Hepatic stellate cell (primary cell): ENCODE measurements at regions not wholly inside any gene's neighbourhood (a gene's known extent, or its start where the extent isn't known, plus 50 kb on each side); places are given as distances from the start of the nearest gene placed in this dataset.
"Not testable (repeated sequence)": the region's sequence is repeated elsewhere in the genome, so short reads cannot be mapped to it uniquely, and the experiment has no call there.

Source experiments
- DNase-seq: peaks from one replicate; pipeline ENCODE4 v3.0.0; 2011; ENCODE audit warnings: low spot score

DNA sequence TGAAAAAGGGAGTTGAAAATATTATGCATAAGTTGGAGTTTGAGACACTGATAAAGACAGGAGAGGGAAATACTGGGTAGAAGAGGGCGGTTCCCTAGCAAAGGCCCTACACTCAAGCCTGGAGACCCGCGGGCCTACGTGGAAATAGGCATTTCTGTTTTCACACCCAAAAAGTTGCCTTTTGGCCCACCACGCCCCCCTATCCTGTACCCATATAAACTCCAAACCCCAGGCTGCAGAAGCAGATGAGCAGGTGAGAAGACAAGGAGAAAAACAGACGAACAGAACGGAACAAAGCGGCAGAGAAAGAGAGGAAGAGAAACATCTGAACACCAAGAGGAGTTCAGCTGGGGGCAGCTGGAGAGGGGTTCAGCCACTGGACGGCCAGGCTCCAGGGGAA, 177.9 kb downstream of the GALC start:
- DNase-seq, result no peak

- DNase-seq, result no peak
Observed at GRCh38 chr14:87813686-87814085, 179.3 kb downstream of the GALC start.

GRCh38 chr14:87813211-87813610, 179.8 kb downstream of the GALC start:
- DNase-seq, result no peak

- DNase-seq, result no peak
Observed at GRCh38 chr14:87811246-87811645, 181.7 kb downstream of the GALC start.

GRCh38 chr14:87810711-87811110, 182.3 kb downstream of the GALC start:
- DNase-seq, result no peak

GRCh38 chr14:87809261-87809660, 183.7 kb downstream of the GALC start:
- DNase-seq, result no peak

DNA sequence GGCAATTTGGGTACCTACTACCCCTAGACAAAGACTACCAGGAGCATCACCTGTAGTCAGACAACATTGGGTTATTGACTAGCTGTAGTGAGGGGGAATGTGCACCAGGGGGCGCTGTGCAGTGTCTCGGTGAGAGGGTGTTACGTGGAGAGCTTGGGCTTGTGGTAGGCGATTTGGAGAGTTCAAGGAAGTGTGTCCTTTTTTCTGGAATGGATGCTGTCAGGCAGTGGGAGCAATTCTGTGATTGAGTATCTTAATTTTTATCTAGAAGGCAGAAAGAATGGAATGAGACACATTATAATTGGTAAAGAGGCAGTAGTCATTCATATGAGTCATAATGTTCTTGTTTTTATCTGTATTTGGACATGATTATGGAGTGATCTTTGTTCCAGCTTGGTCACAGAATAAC, 187.7 kb downstream of the GALC start:
- no peak for DNase-seq

DNA sequence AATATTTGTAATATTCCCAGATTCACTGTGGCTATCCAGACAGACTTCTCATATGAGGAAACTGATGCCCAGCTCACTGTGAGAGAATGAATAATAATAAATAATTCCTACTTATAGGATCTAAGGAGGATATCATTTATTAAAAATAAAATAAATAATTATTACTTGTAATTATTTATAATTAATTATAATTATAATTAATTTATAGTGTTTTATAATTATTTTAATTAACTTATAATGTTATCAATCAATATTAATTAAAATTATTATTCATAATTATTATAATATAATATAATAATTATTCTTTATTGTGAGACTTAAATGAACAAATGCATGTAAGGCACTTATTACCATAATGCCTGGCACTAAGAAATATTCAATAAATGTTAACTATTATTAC, 192.8 kb downstream of the GALC start:
- no peak for DNase-seq

- DNase-seq, result no peak
Observed at GRCh38 chr14:87799400-87799799, 193.6 kb downstream of the GALC start.

DNA sequence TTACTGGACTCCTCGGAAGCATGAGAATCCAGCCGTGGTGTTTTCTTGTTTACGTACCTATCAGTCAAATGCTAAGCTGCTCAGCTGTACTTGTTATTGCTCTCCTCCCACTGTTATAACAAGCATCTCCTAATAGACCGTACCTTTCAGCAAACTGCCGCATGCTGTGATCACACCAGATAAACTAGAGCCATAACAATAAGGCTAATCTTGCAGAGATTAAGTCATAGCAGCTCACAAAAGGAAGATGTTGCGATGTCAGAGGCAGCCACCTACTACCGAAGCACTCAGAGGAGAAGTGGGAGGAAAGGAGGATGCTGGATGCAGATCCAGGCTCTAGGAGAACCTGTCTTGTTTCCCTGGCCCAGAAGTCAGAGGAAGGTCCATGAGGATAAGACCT, 196.0 kb downstream of the GALC start:
- DNase-seq, result no peak

- DNase-seq, result no peak
Observed at GRCh38 chr14:87794561-87794960, 198.4 kb downstream of the GALC start.

DNA sequence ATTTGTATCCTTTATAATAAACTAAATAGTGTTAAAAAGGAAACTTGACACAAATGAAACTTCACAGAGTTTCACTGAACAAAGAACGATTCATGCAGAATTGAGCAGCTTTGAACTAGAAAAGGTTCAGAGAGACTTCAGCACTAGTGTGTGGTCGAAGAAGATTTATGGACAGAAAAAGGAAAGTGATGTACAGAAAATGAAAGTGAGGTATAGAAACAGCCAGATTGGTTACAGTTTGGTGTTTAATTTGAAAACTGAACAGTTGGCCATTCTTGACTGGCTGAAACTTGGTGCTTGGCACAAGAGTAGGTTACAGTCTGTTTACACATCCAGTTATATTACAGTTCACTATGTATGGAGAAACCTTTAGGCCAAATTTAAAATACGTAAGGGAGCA, 207.1 kb downstream of the GALC start:
- no peak for DNase-seq

GRCh38 chr14:87784386-87784785, 208.6 kb downstream of the GALC start:
- DNase-seq, result no peak

GRCh38 chr14:87783071-87783470, 209.9 kb downstream of the GALC start:
- DNase-seq, result no peak

DNA sequence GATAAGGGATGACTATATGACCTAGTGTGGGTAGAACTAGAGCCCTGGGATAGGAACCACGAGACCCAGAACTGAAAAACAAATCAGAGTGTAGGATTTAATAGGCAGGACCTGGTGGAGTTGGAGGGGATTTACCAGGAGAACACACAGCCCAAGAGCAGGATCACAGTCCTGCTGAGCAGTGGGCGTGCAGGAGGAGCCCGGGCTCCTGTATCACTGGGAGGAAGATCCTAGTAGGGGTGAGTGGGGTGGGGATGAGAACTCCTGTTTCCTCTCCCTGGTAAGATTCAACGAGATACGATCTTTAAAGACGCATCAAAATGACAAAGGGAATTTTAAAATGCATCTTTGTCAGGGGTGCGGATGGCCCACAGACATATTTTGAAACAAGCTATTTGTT, 220.1 kb downstream of the GALC start:
- no peak for DNase-seq

DNA sequence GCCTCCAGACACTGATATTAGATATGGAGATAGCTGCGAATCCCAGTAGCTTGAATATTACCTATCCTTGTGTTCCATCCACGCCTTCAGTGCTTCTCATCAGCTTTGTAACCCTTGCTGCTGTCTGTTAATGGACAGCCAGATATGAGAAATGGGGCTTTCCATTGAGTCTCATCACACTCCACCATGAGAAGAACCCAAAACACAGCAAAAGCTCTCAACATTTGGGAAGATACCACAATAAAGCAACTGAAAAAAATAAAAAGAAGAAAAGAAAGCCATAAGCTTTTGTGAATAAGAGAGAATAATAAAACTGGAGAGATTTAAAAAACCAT, 225.4 kb downstream of the GALC start:
- DNase-seq, result no peak

DNA sequence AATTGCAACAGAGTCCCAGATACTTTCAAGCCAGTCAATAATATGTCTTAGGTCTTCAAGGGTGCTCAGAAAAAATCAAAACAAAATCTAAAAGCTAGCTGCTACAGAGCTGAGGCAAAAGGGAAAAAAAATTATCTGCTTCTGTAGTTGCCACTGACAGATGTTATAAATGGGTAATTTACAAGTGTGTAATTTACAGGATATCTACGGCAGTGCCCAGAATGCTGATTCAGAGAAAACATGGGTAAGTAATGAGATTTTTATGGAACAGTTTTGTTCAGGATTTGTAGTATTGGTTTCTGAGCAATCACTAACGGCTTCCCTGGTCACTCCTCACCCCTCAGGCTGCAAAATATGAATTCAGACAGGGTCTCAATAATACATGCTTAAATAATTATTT, 234.1 kb downstream of the GALC start:
- DNase-seq, result no peak

- DNase-seq, result no peak
Observed at GRCh38 chr14:87756661-87757060, 236.3 kb downstream of the GALC start.

DNA sequence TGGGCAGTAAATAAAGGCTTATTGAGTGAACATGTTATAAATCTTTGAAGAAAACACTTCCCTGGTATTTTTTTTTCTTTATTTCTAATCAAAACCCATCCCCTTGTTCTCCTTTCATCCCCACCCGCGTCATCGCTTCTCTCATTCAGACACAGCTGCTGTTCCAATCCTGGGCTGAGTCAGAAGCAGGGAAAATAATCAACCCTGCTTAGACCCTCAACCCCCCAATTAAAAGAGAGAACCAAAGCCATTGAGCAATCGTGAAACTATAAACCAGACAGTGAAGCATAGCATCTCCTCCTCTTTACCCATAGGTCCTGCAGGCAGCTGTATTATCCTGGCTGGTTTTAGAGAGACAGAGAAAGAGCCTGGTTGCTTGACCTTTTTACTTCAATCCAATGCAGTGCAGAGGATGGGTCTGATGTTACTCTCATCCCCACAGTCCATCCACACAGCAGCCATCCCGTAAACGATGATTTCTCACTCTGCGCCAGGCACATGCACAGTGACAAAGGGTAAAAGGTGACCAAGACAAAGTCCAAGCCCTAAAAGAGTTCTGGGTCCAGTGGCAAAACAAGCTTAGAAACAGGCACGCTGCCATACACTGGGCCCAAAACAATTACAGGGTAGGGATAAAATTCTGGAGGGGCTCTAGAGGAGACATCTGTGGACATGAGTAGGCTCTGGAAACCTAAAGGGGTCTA, 238.3 kb downstream of the GALC start:
- no peak for DNase-seq

DNA sequence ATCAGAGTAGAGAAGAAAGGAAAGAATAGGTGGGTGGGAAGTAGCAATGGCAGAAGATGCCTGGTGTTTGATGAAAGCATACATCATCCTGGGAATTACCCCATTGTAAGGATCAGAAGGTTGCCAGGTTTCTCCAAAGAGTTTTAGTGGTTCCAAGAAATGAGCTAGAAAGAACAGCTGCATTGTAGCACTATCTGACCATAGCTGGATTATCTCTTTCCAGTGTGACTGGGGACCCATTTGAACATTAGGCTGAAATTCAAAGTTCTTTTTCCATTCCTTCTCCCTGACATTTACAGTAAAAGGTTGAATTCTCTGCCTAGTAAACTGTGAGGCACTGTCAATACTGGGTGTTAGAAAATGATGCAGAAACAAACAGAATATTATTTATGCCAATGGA, 244.4 kb downstream of the GALC start:
- no peak for DNase-seq

DNA sequence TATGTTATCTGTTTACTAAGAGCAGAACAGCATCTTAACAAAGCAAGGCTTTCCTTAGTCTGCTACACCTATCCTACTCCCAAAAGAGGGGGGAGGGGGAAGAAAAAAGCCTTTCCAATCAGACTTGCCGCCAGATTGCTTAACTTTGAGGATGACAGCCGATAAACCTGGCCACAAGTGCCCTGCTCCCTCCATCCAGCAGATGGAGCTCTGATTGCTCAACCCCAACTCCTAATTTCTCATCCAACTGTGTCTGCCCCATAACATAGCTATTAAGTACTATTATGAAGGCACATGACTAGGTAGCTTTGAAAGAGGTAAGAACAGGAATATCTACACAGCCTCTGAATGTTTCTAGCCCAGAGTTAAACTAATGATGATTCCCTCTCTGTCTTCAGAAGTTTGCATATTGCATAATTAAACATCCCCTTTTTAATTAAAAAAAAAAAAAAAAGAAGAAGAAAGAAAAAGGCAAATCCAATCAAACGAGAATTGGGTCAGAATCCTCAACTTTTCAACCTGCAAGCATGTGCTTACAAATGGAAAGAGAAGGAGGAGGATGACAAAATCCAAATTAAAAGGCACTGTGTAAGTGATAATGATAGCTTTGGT, 247.4 kb downstream of the GALC start:
- no peak for DNase-seq

GRCh38 chr14:87734577-87735360, 258.2 kb downstream of the GALC start:
- not testable (repeated sequence) for DNase-seq

DNA sequence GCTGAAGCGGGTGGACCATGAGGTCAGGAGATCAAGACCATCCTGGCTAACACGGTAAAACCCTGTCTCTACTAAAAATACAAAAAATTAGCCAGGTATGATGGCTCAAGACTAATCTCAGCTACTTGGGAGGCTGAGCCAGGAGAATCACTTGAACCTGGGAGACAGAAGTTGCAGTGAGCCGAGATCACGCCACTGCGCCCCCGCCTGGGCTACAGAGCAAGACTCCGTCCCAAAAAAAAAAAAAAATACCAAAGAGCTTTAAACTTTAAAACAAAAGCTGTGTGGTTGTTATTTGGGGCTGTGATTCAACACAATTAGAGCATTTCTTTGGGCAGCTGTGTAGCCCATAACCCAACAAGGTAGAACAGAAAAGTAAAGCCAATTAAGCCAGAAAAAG, 259.9 kb downstream of the GALC start:
- not testable (repeated sequence) for DNase-seq

GRCh38 chr14:87732562-87732961, 260.4 kb downstream of the GALC start:
- DNase-seq, result no peak
